HepG2 (cell line): ENCODE measurements at regions not wholly inside any gene's neighbourhood (a gene's known extent, or its start where the extent isn't known, plus 50 kb on each side); places are given as distances from the start of the nearest gene placed in this dataset.

ENCODE experiments used
- ATAC-seq: fragments of 200-7000 bp; cut with Tn5 transposase; 3 replicates; pipeline ENCODE4 v1.9.1; 2020; ENCODE audit warnings: mild to moderate bottlenecking, moderate library complexity
- BruUV-seq: library from RNA; stranded (reverse); fragments of 400-500 nt; replicated peaks from 2 replicates; lab custom pipeline; 2021; lab: Mats Ljungman, UMichigan
- CTCF ChIA-PET: fragments of 300-600 bp; formaldehyde crosslinking; extraction: SDS; loops from one replicate; lab custom pipeline; 2021; ENCODE audit warnings: low total read pairs, inconsistent platforms, low intra/inter-chr PET ratio; lab: Yijun Ruan, JAX
- POLR2A ChIA-PET: fragments of 350-600 bp; sonication (Branson Sonifier 250); formaldehyde crosslinking; loops from one replicate; lab custom pipeline; 2020; ENCODE audit warnings: antibody characterized with exemption, inconsistent platforms; lab: Yijun Ruan, JAX
- DNase-seq: peaks from one replicate; pipeline ENCODE4 v3.0.0-alpha.2; 2015; ENCODE audit warnings: low spot score
- FAIRE-seq: peaks from 3 replicates; lab custom pipeline; 2011; peaks lifted over from hg19 to GRCh38; lab: Jason Lieb, UNC
- H2AFZ ChIP-seq: one replicate; pipeline ENCODE4 v1.6.1; 2011; ENCODE audit warnings: low read length, inconsistent platforms
- H3K27ac ChIP-seq: fragments of 300-600 bp; 3 replicates; pipeline ENCODE4 v1.8.0; 2011; ENCODE audit warnings: mixed run types, mild to moderate bottlenecking, mixed read lengths, low read length, inconsistent platforms; ENCODE audit not compliant: insufficient read depth; ENCODE audit errors: extremely low read length
- H3K27me3 ChIP-seq, 2 experiments: fragments of 200-600 bp in 1 of 2; 2 replicates in 1 of 2; 3 replicates in 1 of 2; pipeline versions ENCODE4 v1.6.0 to v1.8.0; 2011; ENCODE audit warnings: low read length in 2 of 2, mild to moderate bottlenecking in 2 of 2, moderate library complexity in 2 of 2, inconsistent platforms in 1 of 2; ENCODE audit not compliant: insufficient read depth in 2 of 2, control insufficient read depth in 1 of 2
- H3K36me3 ChIP-seq, 2 experiments: fragments of 200-600 bp in 1 of 2; replicated peaks in 1 of 2; 2 replicates in 1 of 2; 3 replicates in 1 of 2; pipeline versions ENCODE4 v1.5.1 to v1.8.0; 2011; ENCODE audit warnings: low read length in 2 of 2, inconsistent platforms in 1 of 2; ENCODE audit not compliant: insufficient read depth in 2 of 2, control insufficient read depth in 1 of 2
- H3K4me1 ChIP-seq: 2 replicates; pipeline ENCODE4 v1.5.1; 2012; ENCODE audit warnings: low read length, inconsistent platforms; ENCODE audit not compliant: insufficient read depth
- H3K4me2 ChIP-seq: 2 replicates; pipeline ENCODE4 v1.6.0; 2011; ENCODE audit warnings: low read depth, low read length, inconsistent platforms
- H3K4me3 ChIP-seq, 3 experiments: fragments of 200-600 bp in 1 of 3; sonication (generic), shearing (Covaris generic) in 1 of 3; replicated peaks in 1 of 3; 2 replicates each; pipeline ENCODE4 v1.5.1; 2011 to 2016; ENCODE audit warnings: low read length in 3 of 3, inconsistent platforms in 2 of 3, low read depth in 2 of 3, mild to moderate bottlenecking in 2 of 3, control low read depth in 1 of 3, mixed read lengths in 1 of 3; ENCODE audit not compliant: insufficient read depth in 1 of 3
- H3K79me2 ChIP-seq: one replicate; pipeline ENCODE4 v1.6.1; 2011; ENCODE audit warnings: low read length, inconsistent platforms; ENCODE audit not compliant: insufficient read depth
- H3K9ac ChIP-seq: 2 replicates; pipeline ENCODE4 v1.6.0; 2011; ENCODE audit warnings: mild to moderate bottlenecking, low read depth, low read length, inconsistent platforms; ENCODE audit not compliant: insufficient read depth
- H3K9me3 ChIP-seq: 2 replicates; pipeline ENCODE4 v1.5.1; 2012; ENCODE audit warnings: mild to moderate bottlenecking, low read length
- H4K20me1 ChIP-seq: 2 replicates; pipeline ENCODE4 v1.6.0; 2011; ENCODE audit warnings: inconsistent platforms, mild to moderate bottlenecking, low read length, moderate library complexity; ENCODE audit not compliant: insufficient read depth
- CCDC6 ChIP-seq: sonication (generic); formaldehyde crosslinking; IDR thresholded peaks from 2 replicates; pipeline ENCODE4 v1.8.1; 2022; ENCODE audit warnings: mild to moderate bottlenecking, missing genetic modification reagents, moderate library complexity
- DMAP1 ChIP-seq: IDR thresholded peaks from 2 replicates; pipeline ENCODE4 v1.6.1; 2016
- DR1 ChIP-seq: sonication (generic); formaldehyde crosslinking; IDR thresholded peaks from 2 replicates; pipeline ENCODE4 v1.8.0; 2021; ENCODE audit warnings: mild to moderate bottlenecking, missing genetic modification reagents, inconsistent platforms
- HMG20A ChIP-seq: IDR thresholded peaks from 2 replicates; pipeline ENCODE4 v1.6.1; 2016; ENCODE audit warnings: borderline replicate concordance
- JDP2 ChIP-seq: sonication (generic); formaldehyde crosslinking; IDR thresholded peaks from 2 replicates; pipeline ENCODE4 v1.8.1; 2022; ENCODE audit warnings: missing genetic modification reagents, borderline replicate concordance
- PCBP2 ChIP-seq: fragments of 200-400 bp; formaldehyde crosslinking; optimal IDR thresholded peaks from 2 replicates; pipeline ENCODE3; 2018; ENCODE audit warnings: low read length, low read depth; ENCODE audit not compliant: poor library complexity, severe bottlenecking
- PHF21A ChIP-seq: sonication (generic); formaldehyde crosslinking; IDR thresholded peaks from 2 replicates; pipeline ENCODE4 v1.5.0; 2020; ENCODE audit warnings: mild to moderate bottlenecking, missing genetic modification reagents
- RBAK ChIP-seq: sonication (generic); formaldehyde crosslinking; IDR thresholded peaks from 2 replicates; pipeline ENCODE4 v1.5.1; 2020; ENCODE audit warnings: mild to moderate bottlenecking, missing genetic modification reagents
- ZNF768 ChIP-seq: sonication (generic); formaldehyde crosslinking; IDR thresholded peaks from 2 replicates; pipeline ENCODE4 v1.4.0; 2020; ENCODE audit warnings: missing genetic modification reagents
- ZNF772 ChIP-seq: sonication (generic); formaldehyde crosslinking; IDR thresholded peaks from 2 replicates; pipeline ENCODE4 v1.5.0; 2020; ENCODE audit warnings: mild to moderate bottlenecking, missing genetic modification reagents
- WGBS: methylation state at CpG from one replicate; pipeline ENCODE4 v1.1.6; 2017; ENCODE audit warnings: low lambda C conversion rate; 5-methylcytosine and 5-hydroxymethylcytosine counted together
- in situ Hi-C: cut with HindIII; loops from 2 replicates; pipeline ENCODE4 v1.10.0; 2017; ENCODE audit warnings: low pct_unique_long_range_greater_than_20kb; ENCODE audit not compliant: extremely low pct_ligation_motif_present
- intact Hi-C: fragments of 100-400 bp; cut with micrococcal nuclease; formaldehyde crosslinking; loops from one replicate; pipeline ENCODE4 v1.10.0; 2022; ENCODE audit not compliant: unreplicated experiment
- TF ChIP-seq, protein P1 (sequence below): sonication (generic); formaldehyde crosslinking; IDR thresholded peaks from 2 replicates; pipeline ENCODE4 v1.4.0; 2020; ENCODE audit warnings: missing genetic modification reagents
- TF ChIP-seq, protein P2 (sequence below): sonication (generic); formaldehyde crosslinking; IDR thresholded peaks from 2 replicates; pipeline ENCODE4 v1.4.0; 2020; ENCODE audit warnings: missing genetic modification reagents, borderline replicate concordance
- TF ChIP-seq, protein P3 (sequence below): sonication (generic); formaldehyde crosslinking; conservative IDR thresholded peaks from 2 replicates; pipeline ENCODE4 v1.8.1; 2023; ENCODE audit warnings: missing genetic modification reagents

DNA sequence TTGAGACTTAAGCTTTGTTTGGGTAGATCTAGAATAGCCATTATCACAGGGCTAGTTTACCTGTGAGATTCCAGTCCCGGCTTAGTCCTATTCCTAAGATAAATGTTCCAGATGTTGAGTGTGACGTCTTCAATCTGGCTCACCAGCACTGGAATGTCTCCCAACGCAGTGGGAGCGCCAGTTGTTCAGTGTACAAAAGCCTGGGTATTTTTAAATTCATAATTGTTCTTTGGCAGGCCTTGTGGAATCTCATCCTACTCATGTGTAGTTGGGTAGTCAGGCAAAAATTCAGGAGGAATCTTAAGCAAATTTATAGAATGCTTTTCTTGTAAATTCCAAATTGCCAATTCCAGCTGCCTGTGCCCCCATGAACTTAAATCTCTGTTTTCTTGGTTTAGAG, 272.6 kb upstream of the KCNN2 start (continued):
- TF ChIP-seq, protein P1, sequence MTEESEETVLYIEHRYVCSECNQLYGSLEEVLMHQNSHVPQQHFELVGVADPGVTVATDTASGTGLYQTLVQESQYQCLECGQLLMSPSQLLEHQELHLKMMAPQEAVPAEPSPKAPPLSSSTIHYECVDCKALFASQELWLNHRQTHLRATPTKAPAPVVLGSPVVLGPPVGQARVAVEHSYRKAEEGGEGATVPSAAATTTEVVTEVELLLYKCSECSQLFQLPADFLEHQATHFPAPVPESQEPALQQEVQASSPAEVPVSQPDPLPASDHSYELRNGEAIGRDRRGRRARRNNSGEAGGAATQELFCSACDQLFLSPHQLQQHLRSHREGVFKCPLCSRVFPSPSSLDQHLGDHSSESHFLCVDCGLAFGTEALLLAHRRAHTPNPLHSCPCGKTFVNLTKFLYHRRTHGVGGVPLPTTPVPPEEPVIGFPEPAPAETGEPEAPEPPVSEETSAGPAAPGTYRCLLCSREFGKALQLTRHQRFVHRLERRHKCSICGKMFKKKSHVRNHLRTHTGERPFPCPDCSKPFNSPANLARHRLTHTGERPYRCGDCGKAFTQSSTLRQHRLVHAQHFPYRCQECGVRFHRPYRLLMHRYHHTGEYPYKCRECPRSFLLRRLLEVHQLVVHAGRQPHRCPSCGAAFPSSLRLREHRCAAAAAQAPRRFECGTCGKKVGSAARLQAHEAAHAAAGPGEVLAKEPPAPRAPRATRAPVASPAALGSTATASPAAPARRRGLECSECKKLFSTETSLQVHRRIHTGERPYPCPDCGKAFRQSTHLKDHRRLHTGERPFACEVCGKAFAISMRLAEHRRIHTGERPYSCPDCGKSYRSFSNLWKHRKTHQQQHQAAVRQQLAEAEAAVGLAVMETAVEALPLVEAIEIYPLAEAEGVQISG (CRISPR knock-in tag) = no peak
- TF ChIP-seq, protein P2, sequence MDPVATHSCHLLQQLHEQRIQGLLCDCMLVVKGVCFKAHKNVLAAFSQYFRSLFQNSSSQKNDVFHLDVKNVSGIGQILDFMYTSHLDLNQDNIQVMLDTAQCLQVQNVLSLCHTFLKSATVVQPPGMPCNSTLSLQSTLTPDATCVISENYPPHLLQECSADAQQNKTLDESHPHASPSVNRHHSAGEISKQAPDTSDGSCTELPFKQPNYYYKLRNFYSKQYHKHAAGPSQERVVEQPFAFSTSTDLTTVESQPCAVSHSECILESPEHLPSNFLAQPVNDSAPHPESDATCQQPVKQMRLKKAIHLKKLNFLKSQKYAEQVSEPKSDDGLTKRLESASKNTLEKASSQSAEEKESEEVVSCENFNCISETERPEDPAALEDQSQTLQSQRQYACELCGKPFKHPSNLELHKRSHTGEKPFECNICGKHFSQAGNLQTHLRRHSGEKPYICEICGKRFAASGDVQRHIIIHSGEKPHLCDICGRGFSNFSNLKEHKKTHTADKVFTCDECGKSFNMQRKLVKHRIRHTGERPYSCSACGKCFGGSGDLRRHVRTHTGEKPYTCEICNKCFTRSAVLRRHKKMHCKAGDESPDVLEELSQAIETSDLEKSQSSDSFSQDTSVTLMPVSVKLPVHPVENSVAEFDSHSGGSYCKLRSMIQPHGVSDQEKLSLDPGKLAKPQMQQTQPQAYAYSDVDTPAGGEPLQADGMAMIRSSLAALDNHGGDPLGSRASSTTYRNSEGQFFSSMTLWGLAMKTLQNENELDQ = no peak
- TF ChIP-seq DR1 (CRISPR knock-in tag) (no peak), CCDC6 (CRISPR knock-in tag) (no peak)

DNA sequence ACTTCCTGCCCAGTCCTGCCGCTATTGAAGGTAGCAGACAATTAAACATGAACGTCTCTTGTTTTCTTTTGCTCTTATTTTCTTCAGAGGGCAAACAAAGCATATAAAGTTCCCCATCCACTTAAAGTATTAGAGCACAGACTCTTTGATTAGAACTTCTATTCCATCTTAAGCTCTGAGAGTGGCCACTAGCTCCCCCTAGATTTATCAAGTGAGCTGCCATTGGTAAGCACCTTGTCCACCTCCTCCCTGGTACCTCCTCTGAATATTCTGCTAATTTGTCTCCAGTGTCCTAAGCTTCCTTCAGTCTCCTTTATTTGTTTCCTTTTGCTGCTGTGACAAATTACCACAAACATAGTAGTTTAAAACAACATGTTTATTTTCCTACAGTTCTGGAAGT, 264.3 kb upstream of the KCNN2 start:
- no peak overlapping the region for H3K9ac ChIP-seq
- ChIA-PET CTCF (no interaction called here), POLR2A (no interaction called here)
- no peak overlapping the region for H3K4me2 ChIP-seq
- FAIRE-seq (no peak), DNase-seq (no peak), ATAC-seq (no peak)
- BruUV-seq = no TSS peak
- H3K9me3 ChIP-seq = peaks cover 8% of the 10 kb centered on the region
- no peaks in the 10 kb centered on the region; a peak in 1 of 5 replicates for H3K27me3 ChIP-seq
- 2% methylated on average over 2 of the region's 2 CpGs for WGBS
- in situ Hi-C loops = loop anchor here (25.0 kb wide), 1 partner anchor 340 kb away; no protein-coding TSS in a partner anchor
- no peaks in the 10 kb centered on the region for H4K20me1 ChIP-seq
- H3K79me2 ChIP-seq = no peaks in the 10 kb centered on the region
- no peak overlapping the region for H3K27ac ChIP-seq
- no peaks in the 10 kb centered on the region for H3K4me1 ChIP-seq
- no peak overlapping the region for H3K4me3 ChIP-seq
- H2AFZ ChIP-seq = no peak overlapping the region
- intact Hi-C loops = no loop called here
- no peaks in the 10 kb centered on the region for H3K36me3 ChIP-seq
- no peak for TF ChIP-seq JDP2 (CRISPR knock-in tag)
- TF ChIP-seq HMG20A (CRISPR knock-in tag) = no peak
- no peak for TF ChIP-seq ZNF772
- TF ChIP-seq ZNF768 (CRISPR knock-in tag) = no peak
- no peak for TF ChIP-seq PHF21A (CRISPR knock-in tag)
- TF ChIP-seq, protein P3, sequence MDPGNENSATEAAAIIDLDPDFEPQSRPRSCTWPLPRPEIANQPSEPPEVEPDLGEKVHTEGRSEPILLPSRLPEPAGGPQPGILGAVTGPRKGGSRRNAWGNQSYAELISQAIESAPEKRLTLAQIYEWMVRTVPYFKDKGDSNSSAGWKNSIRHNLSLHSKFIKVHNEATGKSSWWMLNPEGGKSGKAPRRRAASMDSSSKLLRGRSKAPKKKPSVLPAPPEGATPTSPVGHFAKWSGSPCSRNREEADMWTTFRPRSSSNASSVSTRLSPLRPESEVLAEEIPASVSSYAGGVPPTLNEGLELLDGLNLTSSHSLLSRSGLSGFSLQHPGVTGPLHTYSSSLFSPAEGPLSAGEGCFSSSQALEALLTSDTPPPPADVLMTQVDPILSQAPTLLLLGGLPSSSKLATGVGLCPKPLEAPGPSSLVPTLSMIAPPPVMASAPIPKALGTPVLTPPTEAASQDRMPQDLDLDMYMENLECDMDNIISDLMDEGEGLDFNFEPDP (CRISPR knock-in tag) = no peak
- TF ChIP-seq PCBP2 = no peak
- TF ChIP-seq RBAK (CRISPR knock-in tag) = no peak
- no peak for TF ChIP-seq DMAP1 (CRISPR knock-in tag)
